Tibial artery (tissue), 4 donors: ENCODE measurements at regions not wholly inside any gene's neighbourhood (a gene's known extent, or its start where the extent isn't known, plus 50 kb on each side); places are given as distances from the start of the nearest gene placed in this dataset.

ENCODE experiments used
- DNase-seq, 2 donors: peaks; one replicate each; pipeline ENCODE4 v3.0.0-alpha.2; 2019
- H3K27ac ChIP-seq, 2 donors: fragments of 200-600 bp; sonication (generic) in 1 of 2; 1 replicate in 1 of 2; 2 replicates in 1 of 2; pipeline ENCODE4 v1.5.1; 2018 to 2019; ENCODE audit warnings: mild to moderate bottlenecking in 1 of 2
- H3K27me3 ChIP-seq, 2 donors: fragments of 200-600 bp; sonication (generic) in 1 of 2; one replicate each; pipeline versions ENCODE4 v1.5.1 to v1.6.0; 2016 to 2019
- H3K36me3 ChIP-seq, 3 donors: fragments of 200-600 bp; sonication (generic) in 2 of 3; one replicate each; pipeline ENCODE4 v1.5.1; 2016 to 2019; ENCODE audit warnings: mild to moderate bottlenecking in 2 of 3
- H3K4me1 ChIP-seq, 4 donors: fragments of 200-600 bp; sonication (generic) in 2 of 4; 1 replicate in 3 of 4; 2 replicates in 1 of 4; pipeline ENCODE4 v1.5.1; 2016 to 2019
- H3K4me3 ChIP-seq, 2 donors: fragments of 200-600 bp; sonication (generic) in 1 of 2; 1 replicate in 1 of 2; 2 replicates in 1 of 2; pipeline ENCODE4 v1.5.1; 2018 to 2019; ENCODE audit warnings: mild to moderate bottlenecking in 2 of 2
- H3K9me3 ChIP-seq, 3 donors: fragments of 200-600 bp; sonication (generic) in 1 of 3; one replicate each; pipeline ENCODE4 v1.5.1; 2016 to 2019
- intact Hi-C: fragments of 100-400 bp; cut with DNase I; formaldehyde crosslinking; loops from one replicate; pipeline ENCODE4 v1.15.0; 2023; ENCODE audit warnings: low total_unique reads
- TF ChIP-seq, protein P1 (sequence below), 2 experiments: fragments of 200-600 bp in 1 of 2; fragments of 450-650 bp in 1 of 2; IDR thresholded peaks; one replicate each; pipeline ENCODE4 v1.5.1; 2017 to 2019; ENCODE audit warnings: antibody characterized with exemption in 2 of 2, mild to moderate bottlenecking in 1 of 2, moderate library complexity in 1 of 2

DNA sequence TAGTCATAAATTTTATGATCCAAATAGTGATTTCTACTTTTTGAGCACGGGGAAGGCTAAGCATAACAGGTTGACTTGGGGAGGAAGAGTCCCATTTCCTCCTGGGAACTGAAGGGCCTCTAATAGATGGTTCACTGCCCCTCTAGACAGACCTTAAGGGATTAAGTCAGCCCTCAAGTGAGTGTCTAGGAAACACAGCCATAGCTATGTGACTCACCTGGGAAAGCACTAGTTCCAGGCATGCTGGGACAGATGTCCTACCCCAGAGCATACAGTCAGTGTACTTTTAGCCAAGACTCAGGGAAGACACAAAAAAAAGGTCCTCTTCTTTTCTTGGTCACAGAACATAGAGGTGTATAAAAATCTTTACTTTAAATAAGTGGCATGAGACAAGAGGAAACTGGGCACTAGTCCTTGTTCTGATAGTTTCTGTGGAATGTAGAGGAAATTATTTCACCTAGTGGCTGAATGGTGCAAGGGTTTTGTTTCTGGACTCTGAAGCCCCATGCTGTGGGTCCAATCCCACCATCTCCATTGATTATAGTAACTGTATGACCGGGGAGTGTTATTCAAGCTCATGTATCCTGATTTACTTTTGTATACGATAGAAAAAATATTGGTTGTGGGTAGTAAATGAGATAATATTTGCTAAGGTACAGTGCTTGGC lies 86.0 kb downstream of the NREP start:
- intact Hi-C loops, result no loop called here
- Histone ChIP-seq H3K27ac (no peak overlapping the region), H3K4me3 (no peak overlapping the region), H3K27me3 (no peaks in the 10 kb centered on the region), H3K4me1 (no peaks in the 10 kb centered on the region), H3K36me3 (no peaks in the 10 kb centered on the region), H3K9me3 (no peaks in the 10 kb centered on the region)
- no peak for DNase-seq
- TF ChIP-seq, protein P1, sequence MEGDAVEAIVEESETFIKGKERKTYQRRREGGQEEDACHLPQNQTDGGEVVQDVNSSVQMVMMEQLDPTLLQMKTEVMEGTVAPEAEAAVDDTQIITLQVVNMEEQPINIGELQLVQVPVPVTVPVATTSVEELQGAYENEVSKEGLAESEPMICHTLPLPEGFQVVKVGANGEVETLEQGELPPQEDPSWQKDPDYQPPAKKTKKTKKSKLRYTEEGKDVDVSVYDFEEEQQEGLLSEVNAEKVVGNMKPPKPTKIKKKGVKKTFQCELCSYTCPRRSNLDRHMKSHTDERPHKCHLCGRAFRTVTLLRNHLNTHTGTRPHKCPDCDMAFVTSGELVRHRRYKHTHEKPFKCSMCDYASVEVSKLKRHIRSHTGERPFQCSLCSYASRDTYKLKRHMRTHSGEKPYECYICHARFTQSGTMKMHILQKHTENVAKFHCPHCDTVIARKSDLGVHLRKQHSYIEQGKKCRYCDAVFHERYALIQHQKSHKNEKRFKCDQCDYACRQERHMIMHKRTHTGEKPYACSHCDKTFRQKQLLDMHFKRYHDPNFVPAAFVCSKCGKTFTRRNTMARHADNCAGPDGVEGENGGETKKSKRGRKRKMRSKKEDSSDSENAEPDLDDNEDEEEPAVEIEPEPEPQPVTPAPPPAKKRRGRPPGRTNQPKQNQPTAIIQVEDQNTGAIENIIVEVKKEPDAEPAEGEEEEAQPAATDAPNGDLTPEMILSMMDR (IDR thresholded peaks at IDR 0.05), result no peak

DNA sequence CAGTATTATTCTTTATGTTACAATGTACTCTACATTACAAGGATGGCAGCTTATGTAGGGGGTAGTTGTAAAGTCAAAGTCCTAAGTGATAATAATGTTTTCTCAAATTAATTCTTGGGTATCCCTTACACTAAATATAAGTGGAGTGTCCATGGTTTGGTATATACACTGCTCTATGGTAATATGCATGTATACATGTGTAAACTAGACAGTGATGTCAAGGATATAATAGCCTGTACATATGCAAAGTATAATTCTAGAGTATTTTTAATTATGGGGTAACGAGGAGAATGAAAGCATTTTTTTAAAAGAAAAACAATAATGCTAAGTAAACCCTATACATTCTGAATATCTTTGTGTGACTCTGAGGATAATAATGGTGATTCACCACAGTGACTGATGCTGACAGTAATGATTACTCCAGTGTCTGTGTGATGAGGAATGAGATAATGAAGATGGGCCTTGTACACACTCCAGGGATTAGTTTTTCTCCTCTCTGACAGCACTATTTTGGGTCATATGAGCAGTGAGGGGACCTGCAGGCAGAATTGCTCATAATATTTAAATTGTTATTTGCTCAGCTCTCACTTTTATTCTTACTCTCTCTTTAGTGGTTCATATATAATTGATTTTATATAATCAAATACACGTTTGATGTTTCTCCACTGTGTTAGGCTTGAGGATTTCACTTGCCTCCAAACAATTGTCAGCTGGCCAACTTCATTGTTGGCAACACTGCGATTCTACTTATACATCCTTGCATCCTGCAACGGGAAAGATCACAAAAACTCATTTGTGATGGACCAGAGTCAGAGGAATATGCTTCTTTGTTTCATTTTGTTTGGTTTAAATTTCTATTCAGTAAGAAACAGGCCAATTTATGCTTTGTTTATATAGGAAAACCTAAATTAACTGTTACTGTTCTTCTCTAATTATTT lies 88.2 kb downstream of the NREP start:
- no peaks in the 10 kb centered on the region for H3K9me3 ChIP-seq
- no peak overlapping the region for H3K27ac ChIP-seq
- intact Hi-C loops, result loop anchor here (10.0 kb wide), 1 partner anchor 66 kb away; no protein-coding TSS in a partner anchor
- H3K4me1 ChIP-seq, result no peaks in the 10 kb centered on the region
- H3K36me3 ChIP-seq, result no peaks in the 10 kb centered on the region
- no peak overlapping the region for H3K4me3 ChIP-seq
- DNase-seq, result no peak
- TF ChIP-seq, protein P1 (IDR thresholded peaks at IDR 0.05), result no peak
- no peaks in the 10 kb centered on the region for H3K27me3 ChIP-seq

DNA sequence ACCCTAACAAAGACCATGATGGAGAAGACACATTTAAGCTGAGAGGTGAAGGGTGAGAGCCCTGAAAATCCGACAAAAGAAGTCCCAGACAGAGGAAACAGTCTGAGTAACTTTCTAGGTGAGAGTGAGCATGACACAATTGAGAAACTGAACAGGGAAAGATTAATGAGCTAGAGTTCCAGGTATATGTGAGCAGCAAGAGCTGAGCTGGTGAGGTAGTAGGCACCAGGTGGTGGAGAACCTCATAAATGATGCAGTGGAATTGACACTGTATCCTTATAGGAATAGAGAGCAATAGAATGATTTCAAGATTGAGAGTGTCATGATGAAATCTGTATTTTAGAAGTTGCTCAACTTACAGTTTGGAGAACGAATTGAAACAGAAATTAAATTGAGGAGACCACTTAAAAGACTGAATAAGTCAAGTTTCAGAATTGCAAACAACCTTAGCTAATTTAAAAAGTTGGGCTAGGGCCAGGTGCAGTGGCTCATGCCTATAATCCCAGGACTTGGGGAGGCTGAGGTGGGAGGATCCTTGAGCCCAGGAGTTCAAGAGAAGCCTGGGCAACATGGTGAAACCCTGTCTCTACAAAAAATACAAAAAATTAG lies 89.8 kb downstream of the NREP start:
- Histone ChIP-seq H3K36me3 (no peaks in the 10 kb centered on the region), H3K4me1 (no peaks in the 10 kb centered on the region)
- intact Hi-C loops, result loop anchor here (10.0 kb wide), 1 partner anchor 68 kb away; no protein-coding TSS in a partner anchor

DNA sequence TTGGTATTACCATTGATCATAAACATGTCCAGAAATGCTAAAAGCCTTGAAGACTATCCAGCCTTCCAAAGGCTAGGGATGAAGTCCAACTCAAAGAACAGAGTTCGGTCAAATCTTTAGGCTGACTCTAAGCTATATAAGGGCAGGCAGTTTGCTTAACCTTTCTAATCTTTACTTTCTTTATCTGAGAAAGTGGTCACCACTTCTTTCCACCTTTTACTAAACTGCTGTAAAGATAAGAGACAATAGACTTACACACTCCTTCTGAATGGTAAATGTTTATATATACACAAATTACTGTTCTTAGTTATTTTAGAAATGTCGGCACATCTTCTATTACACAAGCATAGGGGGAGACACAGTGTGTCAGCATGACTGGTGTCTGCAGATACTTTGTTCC lies 100.4 kb downstream of the NREP start:
- Histone ChIP-seq H3K36me3 (no peaks in the 10 kb centered on the region), H3K4me1 (peaks cover 0 to 4% (median 0%) of the 10 kb centered on the region in 4 donors), H3K4me3 (no peak overlapping the region), H3K27ac (no peak overlapping the region), H3K9me3 (no peaks in the 10 kb centered on the region), H3K27me3 (no peaks in the 10 kb centered on the region)
- no peak for DNase-seq
- intact Hi-C loops, result no loop called here
- TF ChIP-seq, protein P1 (IDR thresholded peaks at IDR 0.05), result no peak

More for the DNA sequence above, 89.8 kb downstream of the NREP start:
- DNase-seq, result no peak
- Histone ChIP-seq H3K9me3 (no peaks in the 10 kb centered on the region), H3K27me3 (no peaks in the 10 kb centered on the region), H3K27ac (no peak overlapping the region), H3K4me3 (no peak overlapping the region)
- TF ChIP-seq, protein P1 (IDR thresholded peaks at IDR 0.05), result no peak

DNA sequence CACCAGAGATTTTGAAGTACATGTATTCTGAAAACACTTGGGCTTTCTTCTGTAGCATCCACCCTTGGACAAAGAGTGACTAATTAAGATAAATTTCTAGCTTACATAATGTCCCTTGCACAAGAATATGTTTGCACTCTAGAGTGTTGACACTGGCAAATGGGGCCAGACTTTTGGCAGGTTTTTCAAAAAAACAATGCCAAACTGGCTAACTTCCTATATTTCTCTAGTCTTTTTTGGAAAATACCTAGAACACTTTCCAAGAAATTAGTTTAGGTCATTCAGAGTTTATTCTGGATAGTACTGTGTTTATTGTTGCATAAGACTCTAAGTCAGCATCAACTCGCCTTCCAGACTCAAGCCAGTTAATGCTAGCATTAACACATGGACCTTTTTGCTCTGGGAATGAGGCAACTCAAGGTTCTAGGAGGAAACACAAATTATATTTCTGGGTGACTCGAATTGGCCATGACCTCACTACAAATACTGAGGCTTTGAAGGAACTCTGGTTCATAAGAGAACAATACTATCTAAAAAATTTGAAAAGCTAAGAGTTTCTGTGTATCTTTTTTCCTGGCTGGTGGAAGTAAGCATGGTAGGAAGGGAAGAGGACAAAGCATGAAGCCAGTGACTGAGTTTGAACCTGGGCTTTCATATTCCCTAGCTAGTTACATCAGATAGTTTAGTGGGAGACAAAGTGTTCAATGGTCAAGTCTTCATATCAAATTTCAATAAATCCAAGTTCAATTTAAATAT lies 101.6 kb downstream of the NREP start:
- DNase-seq, result peak; percentile 36 to 69
- no peak overlapping the region for H3K4me3 ChIP-seq
- H3K9me3 ChIP-seq, result no peaks in the 10 kb centered on the region
- intact Hi-C loops, result no loop called here
- H3K27me3 ChIP-seq, result no peaks in the 10 kb centered on the region
- TF ChIP-seq, protein P1 (IDR thresholded peaks at IDR 0.05), result no peak
- H3K4me1 ChIP-seq, result peaks cover 0 to 4% (median 0%) of the 10 kb centered on the region in 4 donors
- no peak overlapping the region for H3K27ac ChIP-seq
- no peaks in the 10 kb centered on the region for H3K36me3 ChIP-seq
